Lung microvascular endothelial cell (primary cell): ENCODE measurements at regions not wholly inside any gene's neighbourhood (a gene's known extent, or its start where the extent isn't known, plus 50 kb on each side); places are given as distances from the start of the nearest gene placed in this dataset.

Experiments used
- DNase-seq, 2 donors: peaks; one replicate each; pipeline versions ENCODE4 v3.0.0 to v3.0.0-alpha.2; 2010; ENCODE audit warnings: low read depth in 2 of 2

- no peak for DNase-seq
These were observed 264.4 kb downstream of the PTPRC start for GRCh38 chr1:198903203-198903602.

DNA sequence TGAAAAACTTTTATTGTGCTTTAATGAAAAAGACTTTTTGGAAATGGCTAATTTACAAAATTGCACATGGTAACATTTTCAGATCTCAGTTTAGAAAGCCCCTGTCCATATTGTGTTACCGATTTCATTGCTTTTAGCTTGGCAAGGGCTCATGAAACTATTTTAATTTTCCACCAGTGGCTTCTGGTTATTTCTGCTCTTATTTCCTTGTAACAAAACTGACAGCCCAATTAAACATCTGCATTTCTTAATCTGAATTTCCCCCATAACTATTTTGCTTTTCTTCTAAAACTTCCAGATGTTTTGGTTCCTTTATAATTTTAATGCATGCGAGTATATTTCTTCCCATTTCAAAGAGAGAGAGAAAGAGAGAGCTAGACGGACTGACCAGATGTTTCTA is 264.8 kb downstream of the PTPRC start:
- no peak for DNase-seq

DNA sequence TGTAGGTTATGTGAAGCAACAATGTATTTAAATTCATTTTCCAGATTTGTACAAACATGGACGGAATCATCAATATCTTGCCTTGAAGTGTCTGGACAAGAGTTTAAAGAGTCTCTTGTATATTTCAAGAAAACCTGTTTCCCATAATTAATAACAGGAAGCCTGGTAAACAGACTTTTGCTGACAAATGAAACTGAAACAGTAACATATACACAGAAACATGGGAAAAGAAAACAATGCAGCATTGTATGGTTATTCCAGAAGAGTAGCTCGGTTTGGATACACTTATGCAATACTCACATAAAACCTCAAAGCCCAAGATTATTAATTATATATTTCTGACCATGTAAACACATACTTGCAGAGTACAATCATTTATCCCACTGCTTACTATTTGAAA is 265.5 kb downstream of the PTPRC start:
- DNase-seq = peak in 1 of 2 donors; percentile 55

DNA sequence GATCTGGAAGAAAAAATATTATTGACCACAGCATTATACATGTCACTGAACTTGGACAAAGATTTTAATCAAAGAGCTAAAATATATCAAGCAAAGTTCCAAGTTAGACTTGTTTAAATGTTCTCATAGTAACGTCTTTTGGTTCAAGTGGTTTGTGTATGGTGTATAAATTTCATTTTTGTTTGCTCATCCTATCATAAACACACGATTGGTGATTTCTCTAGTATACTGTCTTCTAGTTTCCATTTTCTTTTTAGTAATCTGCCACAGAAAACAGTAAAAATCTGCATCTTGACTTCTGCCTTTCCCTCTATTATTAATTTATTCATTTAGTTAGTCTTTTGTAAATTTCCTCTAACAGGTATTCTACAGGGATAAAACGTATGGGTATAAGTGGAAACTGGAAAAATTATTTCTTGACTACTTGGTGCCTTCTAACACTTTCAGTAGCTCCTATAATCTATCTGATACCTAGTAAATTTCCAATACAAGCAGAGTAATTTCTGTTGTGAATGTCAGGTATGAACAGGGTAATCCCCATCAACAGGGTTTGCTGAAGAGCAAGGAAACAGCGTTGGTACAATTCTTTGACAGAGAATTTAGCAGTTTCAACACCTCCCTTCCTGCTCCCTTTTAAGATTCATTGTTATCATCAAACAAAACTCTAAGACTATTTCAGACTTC is 268.0 kb downstream of the PTPRC start:
- DNase-seq = no peak

GRCh38 chr1:198907423-198907746 is 268.5 kb downstream of the PTPRC start:
- DNase-seq = peak; percentile 51 to 53

DNA sequence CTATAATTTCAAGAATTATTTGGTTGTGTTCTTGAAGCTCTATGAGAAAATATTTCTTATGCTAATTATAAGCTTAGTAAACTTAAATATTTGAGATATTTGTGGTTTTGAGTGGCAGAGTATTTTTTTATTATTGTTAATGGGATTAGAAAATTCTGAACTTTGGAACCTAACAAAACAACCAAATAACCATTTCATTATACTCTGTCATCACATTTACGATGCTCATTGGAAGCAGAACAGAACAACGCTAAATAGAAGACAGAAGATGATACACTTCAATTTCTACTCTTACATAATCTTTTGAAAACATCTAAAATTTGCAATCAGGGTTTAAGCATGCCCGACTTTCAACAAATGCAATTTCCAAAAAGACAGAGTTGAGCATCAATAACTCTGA is 270.2 kb downstream of the PTPRC start:
- DNase-seq = no peak

- peak in 1 of 2 donors; percentile 78 for DNase-seq
These were observed 271.1 kb downstream of the PTPRC start for GRCh38 chr1:198909973-198910372.

DNA sequence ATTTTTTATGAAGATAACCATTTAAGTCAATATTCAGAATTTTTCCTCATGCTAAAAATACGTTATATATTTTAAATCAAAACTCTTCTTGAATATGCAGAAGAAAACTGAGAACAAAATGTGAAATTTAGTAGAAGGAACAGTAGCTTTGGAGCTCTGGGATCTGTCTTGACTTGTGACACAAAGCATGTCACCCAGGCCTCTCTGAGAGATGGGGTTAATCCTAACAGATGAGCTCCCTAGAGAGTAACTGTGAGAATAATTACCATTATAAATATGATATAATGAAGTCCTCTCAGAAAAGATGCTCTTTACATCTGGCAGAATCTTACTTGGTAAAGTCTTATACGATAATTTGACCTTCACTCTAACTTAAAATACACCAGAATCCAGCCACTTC is 272.0 kb downstream of the PTPRC start:
- no peak for DNase-seq

DNA sequence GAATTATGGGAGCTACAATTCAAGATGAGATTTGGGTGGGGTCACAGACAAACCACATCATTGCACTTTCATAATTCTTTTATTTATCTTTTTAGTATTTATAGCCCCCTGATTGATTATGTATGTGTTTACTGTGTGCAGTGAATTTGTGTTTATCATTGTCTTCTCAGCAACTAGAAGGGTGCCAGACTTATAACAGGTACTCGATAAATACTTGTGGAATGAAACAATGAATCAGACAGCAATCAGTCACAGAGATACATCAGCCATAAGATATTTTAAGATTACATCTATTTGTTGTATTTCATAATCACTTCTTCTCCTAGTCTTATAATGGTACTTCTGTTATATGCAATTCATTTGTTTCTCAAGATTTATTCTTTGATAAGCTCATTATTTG is 273.2 kb downstream of the PTPRC start:
- DNase-seq = no peak

- DNase-seq = peak in 1 of 2 donors; percentile 59
These were observed 274.8 kb downstream of the PTPRC start for GRCh38 chr1:198913667-198914066.

- DNase-seq = no peak
These were observed 276.7 kb downstream of the PTPRC start for GRCh38 chr1:198915327-198916231.

DNA sequence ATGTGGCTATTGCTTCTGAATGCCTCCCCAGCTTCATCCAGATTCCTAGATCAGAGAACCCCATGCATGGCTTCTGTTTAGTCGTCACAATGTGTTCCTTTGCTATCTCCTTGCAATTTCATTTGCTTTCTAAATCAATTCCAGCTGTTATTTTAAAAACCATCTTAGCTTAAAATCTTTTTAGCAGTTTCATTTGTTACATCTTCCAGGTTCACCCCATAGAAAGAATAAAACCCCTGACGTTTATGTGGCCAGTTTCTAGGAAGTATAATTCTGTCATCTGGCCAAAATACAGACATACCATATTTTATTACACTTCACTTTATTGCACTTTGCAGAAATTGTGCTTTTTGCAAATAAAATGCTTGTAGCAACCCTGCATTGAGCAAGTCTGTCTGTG is 278.4 kb downstream of the PTPRC start:
- no peak for DNase-seq

DNA sequence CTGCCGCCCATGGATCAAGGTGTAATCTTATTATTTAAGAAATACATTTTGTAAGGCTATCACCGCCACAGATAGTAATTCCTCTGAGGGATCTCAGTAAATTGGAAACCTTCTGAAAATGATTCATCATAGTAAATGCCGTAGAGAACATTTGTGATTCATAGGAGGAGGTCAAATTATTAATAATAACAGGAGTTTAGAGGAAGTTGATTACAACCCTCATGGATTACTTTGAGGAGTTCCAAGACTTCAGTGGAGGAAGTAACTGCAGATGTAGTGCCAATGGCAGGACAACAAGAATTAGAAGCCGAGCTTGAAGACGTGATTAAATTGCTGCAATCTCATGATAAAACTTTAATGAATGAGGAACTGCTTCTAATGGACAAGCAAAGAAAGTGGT is 280.1 kb downstream of the PTPRC start:
- peak in 1 of 2 donors; percentile 77 for DNase-seq

DNA sequence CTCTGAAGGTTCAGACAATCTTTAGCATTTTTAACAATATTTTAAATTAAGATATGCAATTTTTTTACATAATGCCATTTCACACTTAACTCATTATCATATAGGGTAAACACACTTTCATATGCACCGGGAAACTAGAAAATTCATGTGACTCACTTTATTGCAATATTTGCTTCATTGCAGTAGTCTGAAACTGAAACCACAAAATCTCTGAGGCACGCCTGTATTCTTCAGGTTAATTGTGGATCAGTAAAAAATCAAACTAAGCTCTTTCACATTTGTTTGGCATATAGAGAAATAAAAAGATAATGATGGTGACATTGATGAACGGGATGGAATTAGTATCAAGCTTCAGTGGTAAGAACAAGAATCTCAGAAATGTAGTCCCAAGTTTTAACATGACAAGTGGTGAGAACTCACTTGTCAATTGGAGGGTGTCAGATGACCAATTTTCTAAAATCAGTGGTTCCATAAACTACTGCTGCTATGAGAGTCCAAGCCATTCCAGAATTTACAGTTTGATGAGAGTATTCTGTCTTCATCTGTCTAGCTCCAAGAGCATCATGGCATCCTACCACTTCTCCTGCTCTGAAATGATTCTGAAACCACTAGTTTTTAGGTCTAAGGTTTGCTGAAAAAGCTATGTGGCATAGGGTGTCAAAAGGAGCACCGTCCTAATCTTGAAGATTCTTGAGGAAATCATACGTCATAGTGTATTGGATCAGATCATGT is 281.0 kb downstream of the PTPRC start:
- DNase-seq = no peak

DNA sequence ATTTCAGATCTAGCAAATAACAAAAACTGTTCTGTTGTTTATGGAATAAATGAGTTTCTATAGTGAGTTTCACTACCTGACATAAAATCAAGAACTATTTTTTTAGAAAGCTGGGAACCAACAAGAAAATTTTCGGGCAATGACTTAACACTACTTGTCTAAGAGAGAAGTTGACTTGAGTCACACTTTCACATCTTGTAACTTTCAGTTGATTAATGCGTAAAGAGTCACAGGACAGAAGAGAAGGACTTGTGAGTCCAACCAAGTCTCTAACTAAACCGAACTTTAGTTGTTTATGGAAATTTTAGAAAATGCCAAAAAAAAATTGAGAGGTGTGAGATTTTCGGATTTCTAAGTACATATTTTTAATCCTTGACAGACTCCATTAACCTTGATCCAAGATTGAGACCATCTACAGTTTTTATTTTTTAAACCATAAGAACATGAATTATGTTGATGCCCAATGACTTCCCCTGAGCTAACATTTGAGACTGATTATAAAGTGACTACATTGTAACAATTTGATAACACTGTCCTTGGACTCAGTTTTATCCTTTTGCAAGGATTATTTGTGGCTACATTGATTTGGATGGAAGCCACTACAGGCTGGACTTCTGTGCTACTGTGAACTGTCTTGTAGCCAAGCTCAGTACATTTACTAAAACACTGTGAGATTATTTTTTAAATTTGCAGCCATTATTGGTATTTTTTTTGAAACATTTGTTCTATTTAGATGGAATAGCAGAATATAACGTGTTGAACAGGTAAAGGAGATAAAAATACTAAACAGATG is 284.0 kb downstream of the PTPRC start:
- no peak for DNase-seq

DNA sequence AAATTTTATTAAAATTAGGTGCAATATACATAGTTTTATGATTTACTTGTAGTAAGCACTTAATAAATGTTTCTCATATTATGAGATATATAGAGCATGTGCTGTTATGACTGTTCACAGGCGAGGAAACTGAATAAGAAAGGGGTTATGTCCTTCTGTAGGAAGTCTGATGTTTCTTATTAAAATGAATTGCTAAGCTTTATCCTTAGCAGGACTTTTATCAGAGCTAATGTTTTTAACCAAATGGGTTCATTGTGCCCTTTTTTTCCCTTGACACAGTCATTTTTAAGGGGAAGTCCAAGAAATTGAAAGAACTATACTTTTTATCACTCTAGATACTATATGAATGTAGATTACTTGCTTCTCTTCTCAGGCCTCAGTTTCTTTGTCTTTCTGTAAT is 285.2 kb downstream of the PTPRC start:
- DNase-seq = no peak

- DNase-seq = no peak
These were observed 286.7 kb downstream of the PTPRC start for GRCh38 chr1:198925567-198925966.

DNA sequence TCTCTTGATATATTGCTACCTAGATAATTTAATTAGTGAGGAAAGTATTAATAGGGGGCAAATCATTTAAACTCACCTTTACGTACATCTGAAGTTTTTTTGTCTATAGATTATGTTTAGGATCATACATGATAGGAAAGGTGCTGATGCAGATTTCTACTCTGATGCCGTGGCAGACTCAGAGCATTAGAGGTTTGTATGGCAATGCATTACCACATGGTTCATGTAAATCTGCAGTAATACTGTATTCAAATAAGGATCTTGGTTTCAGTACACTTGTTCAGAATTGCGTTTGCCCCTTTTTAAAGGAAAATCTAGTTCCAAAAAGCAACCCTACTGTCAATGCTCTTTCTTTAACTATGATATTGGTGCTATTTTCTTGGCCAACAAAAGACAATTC is 288.3 kb downstream of the PTPRC start:
- DNase-seq = no peak

GRCh38 chr1:198929111-198929604 is 290.3 kb downstream of the PTPRC start:
- no peak for DNase-seq

- peak in 1 of 2 donors; percentile 61 for DNase-seq
These were observed 291.2 kb downstream of the PTPRC start for GRCh38 chr1:198929961-198930599.
